Amniotic epithelial cell (primary cell): ENCODE measurements at regions not wholly inside any gene's neighbourhood (a gene's known extent, or its start where the extent isn't known, plus 50 kb on each side); places are given as distances from the start of the nearest gene placed in this dataset.

Experiments
- DNase-seq: peaks from one replicate; pipeline ENCODE4 v3.0.0-alpha.2; 2010; ENCODE audit warnings: low read depth

- DNase-seq: no peak
Observed at GRCh38 chr11:95353706-95354105, 122.7 kb upstream of the SESN3 start.

GRCh38 chr11:95352733-95353346 is 121.8 kb upstream of the SESN3 start:
- DNase-seq: no peak

- DNase-seq: no peak
Observed at GRCh38 chr11:95349345-95349942, 118.4 kb upstream of the SESN3 start.

GRCh38 chr11:95346265-95346664 is 115.3 kb upstream of the SESN3 start:
- no peak for DNase-seq

GRCh38 chr11:95345651-95346050 is 114.6 kb upstream of the SESN3 start:
- DNase-seq: no peak

- DNase-seq: no peak
Observed at GRCh38 chr11:95344932-95345642, 114.1 kb upstream of the SESN3 start.

- no peak for DNase-seq
Observed at GRCh38 chr11:95341221-95341620, 110.2 kb upstream of the SESN3 start.

GRCh38 chr11:95339086-95339901 is 108.3 kb upstream of the SESN3 start:
- no peak for DNase-seq

GRCh38 chr11:95338430-95338991 is 107.5 kb upstream of the SESN3 start:
- peak; percentile 7 for DNase-seq

GRCh38 chr11:95337972-95338429 is 107.0 kb upstream of the SESN3 start:
- DNase-seq: no peak

- peak; percentile 15 for DNase-seq
Observed at GRCh38 chr11:95337175-95337957, 106.4 kb upstream of the SESN3 start.

- no peak for DNase-seq
Observed at GRCh38 chr11:95335989-95336388, 105.0 kb upstream of the SESN3 start.

GRCh38 chr11:95331161-95331560 is 100.2 kb upstream of the SESN3 start:
- no peak for DNase-seq

- DNase-seq: no peak
Observed at GRCh38 chr11:95330302-95330701, 99.3 kb upstream of the SESN3 start.

GRCh38 chr11:95327273-95327948 is 96.4 kb upstream of the SESN3 start:
- DNase-seq: no peak

- DNase-seq: no peak
Observed at GRCh38 chr11:95325777-95326258, 94.8 kb upstream of the SESN3 start.

- DNase-seq: no peak
Observed at GRCh38 chr11:95324826-95325225, 93.8 kb upstream of the SESN3 start.

- DNase-seq: no peak
Observed at GRCh38 chr11:95322539-95322938, 91.5 kb upstream of the SESN3 start.

GRCh38 chr11:95318498-95318897 is 87.5 kb upstream of the SESN3 start:
- no peak for DNase-seq

- DNase-seq: no peak
Observed at GRCh38 chr11:95308512-95309035, 77.6 kb upstream of the SESN3 start.
